Spleen (tissue), 7 donors: ENCODE measurements at regions not wholly inside any gene's neighbourhood (a gene's known extent, or its start where the extent isn't known, plus 50 kb on each side); places are given as distances from the start of the nearest gene placed in this dataset.

Experiments used
- POLR2A ChIP-seq, 3 donors: fragments of 450-650 bp; IDR thresholded peaks; one replicate each; pipeline ENCODE4 v1.5.1; 2017; ENCODE audit warnings: antibody characterized with exemption in 3 of 3, mild to moderate bottlenecking in 1 of 3
- POLR2AphosphoS5 ChIP-seq, 3 donors: sonication (generic); formaldehyde crosslinking; IDR thresholded peaks; one replicate each; pipeline ENCODE4 v1.5.1; 2017; ENCODE audit warnings: antibody characterized with exemption in 3 of 3
- TF ChIP-seq, protein P1 (sequence below), 11 experiments: fragments of 200-600 bp in 7 of 11; fragments of 450-650 bp in 4 of 11; sonication (generic) in 4 of 11; IDR thresholded peaks in 8 of 11; conservative IDR thresholded peaks in 3 of 11; 1 replicate in 7 of 11; 2 replicates in 4 of 11; pipeline versions ENCODE4 v1.4.0 to v1.8.0; 2016 to 2021; ENCODE audit warnings: antibody characterized with exemption in 11 of 11, inconsistent platforms in 4 of 11, mild to moderate bottlenecking in 1 of 11
- donor health status: DM: no; HTN: no; CAD: no; lungs with moderate emphysema.
- donor health status: DM: no; HTN: no; CAD: no.
- donor health status: DM: no; HTN: no; CAD: no.

DNA sequence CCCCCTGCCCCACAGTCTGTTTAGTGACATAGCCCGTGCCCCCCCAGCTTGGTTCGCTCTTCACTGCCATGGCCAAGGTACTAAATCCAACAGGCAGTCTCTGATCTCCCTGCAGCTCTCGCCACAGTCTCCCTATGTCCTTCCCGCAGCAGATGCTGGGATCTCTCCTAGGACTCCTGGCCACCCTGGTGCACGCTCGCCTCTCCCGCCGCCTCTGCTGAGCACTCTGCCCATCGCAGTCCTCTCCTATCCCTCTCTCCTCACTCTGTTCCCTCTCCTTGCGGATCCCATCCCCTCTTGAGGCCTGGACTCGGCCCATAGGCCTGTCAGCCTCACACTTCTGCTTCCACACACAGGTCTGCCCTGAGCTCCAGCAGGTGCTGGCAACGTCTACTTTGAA lies 204.8 kb upstream of the TCERG1L start:
- TF ChIP-seq, protein P1, sequence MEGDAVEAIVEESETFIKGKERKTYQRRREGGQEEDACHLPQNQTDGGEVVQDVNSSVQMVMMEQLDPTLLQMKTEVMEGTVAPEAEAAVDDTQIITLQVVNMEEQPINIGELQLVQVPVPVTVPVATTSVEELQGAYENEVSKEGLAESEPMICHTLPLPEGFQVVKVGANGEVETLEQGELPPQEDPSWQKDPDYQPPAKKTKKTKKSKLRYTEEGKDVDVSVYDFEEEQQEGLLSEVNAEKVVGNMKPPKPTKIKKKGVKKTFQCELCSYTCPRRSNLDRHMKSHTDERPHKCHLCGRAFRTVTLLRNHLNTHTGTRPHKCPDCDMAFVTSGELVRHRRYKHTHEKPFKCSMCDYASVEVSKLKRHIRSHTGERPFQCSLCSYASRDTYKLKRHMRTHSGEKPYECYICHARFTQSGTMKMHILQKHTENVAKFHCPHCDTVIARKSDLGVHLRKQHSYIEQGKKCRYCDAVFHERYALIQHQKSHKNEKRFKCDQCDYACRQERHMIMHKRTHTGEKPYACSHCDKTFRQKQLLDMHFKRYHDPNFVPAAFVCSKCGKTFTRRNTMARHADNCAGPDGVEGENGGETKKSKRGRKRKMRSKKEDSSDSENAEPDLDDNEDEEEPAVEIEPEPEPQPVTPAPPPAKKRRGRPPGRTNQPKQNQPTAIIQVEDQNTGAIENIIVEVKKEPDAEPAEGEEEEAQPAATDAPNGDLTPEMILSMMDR (IDR thresholded peaks at IDR 0.05 in 8 of 11, conservative IDR thresholded peaks at IDR 0.05 in 3 of 11), result no peak
- TF ChIP-seq POLR2A (IDR thresholded peaks at IDR 0.05) (no peak), POLR2AphosphoS5 (IDR thresholded peaks at IDR 0.05) (no peak)
